OCI-LY1 (cell line): ENCODE measurements at regions not wholly inside any gene's neighbourhood (a gene's known extent, or its start where the extent isn't known, plus 50 kb on each side); places are given as distances from the start of the nearest gene placed in this dataset.

Experiments
- H2AFZ ChIP-seq: fragments of 200-600 bp; sonication (generic), shearing (Covaris generic); 2 replicates; pipeline ENCODE4 v1.6.0; 2014; ENCODE audit warnings: antibody characterized with exemption, mild to moderate bottlenecking, low read length
- H3F3A ChIP-seq: fragments of 200-600 bp; sonication (generic), shearing (Covaris generic); 2 replicates; pipeline ENCODE4 v1.6.0; 2014; ENCODE audit warnings: mild to moderate bottlenecking, antibody characterized with exemption, low read length, moderate library complexity; ENCODE audit not compliant: insufficient read depth
- H3K27ac ChIP-seq: fragments of 200-600 bp; sonication (generic); 2 replicates; pipeline ENCODE4 v1.5.1; 2014; ENCODE audit warnings: low read length, mixed run types, mild to moderate bottlenecking, low read depth; ENCODE audit not compliant: poor library complexity, severe bottlenecking
- H3K27me3 ChIP-seq: fragments of 200-600 bp; sonication (generic); 2 replicates; pipeline ENCODE4 v1.6.0; 2014; ENCODE audit warnings: antibody characterized with exemption, mild to moderate bottlenecking, low read length, moderate library complexity; ENCODE audit not compliant: insufficient read depth
- H3K36me3 ChIP-seq: fragments of 200-600 bp; sonication (generic); 2 replicates; pipeline ENCODE4 v1.6.1; 2014; ENCODE audit warnings: mild to moderate bottlenecking, antibody characterized with exemption, low read length, moderate library complexity, mixed read lengths; ENCODE audit not compliant: insufficient read depth
- H3K4me1 ChIP-seq: fragments of 200-600 bp; sonication (generic); 2 replicates; pipeline ENCODE4 v1.5.1; 2014; ENCODE audit warnings: mild to moderate bottlenecking, low read length, moderate library complexity; ENCODE audit not compliant: insufficient read depth, severe bottlenecking
- H3K4me2 ChIP-seq: fragments of 200-600 bp; sonication (generic), shearing (Covaris generic); 2 replicates; pipeline ENCODE4 v1.6.1; 2014; ENCODE audit warnings: low read length
- H3K4me3 ChIP-seq: fragments of 200-600 bp; sonication (generic); 2 replicates; pipeline ENCODE4 v1.5.1; 2014; ENCODE audit warnings: low read length, low read depth, mild to moderate bottlenecking, mixed read lengths; ENCODE audit not compliant: poor library complexity, severe bottlenecking
- H3K79me2 ChIP-seq: fragments of 200-600 bp; shearing (Covaris generic); 2 replicates; pipeline ENCODE4 v1.6.1; 2016; ENCODE audit warnings: mixed run types, low read length, mixed read lengths; ENCODE audit not compliant: insufficient read depth
- H3K9ac ChIP-seq: fragments of 200-600 bp; sonication (generic), shearing (Covaris generic); 2 replicates; pipeline ENCODE4 v1.6.1; 2014; ENCODE audit warnings: mild to moderate bottlenecking, low read length, mixed read lengths
- H3K9me2 ChIP-seq: fragments of 200-600 bp; sonication (generic), shearing (Covaris generic); 2 replicates; pipeline ENCODE4 v1.6.1; 2014; ENCODE audit warnings: low read depth, mild to moderate bottlenecking, low read length, mixed read lengths
- H3K9me3 ChIP-seq: fragments of 200-600 bp; shearing (Covaris generic); 2 replicates; pipeline ENCODE4 v1.6.1; 2014; ENCODE audit warnings: low read length, mixed read lengths
- H4K20me1 ChIP-seq: fragments of 200-600 bp; sonication (generic), shearing (Covaris generic); 2 replicates; pipeline ENCODE4 v1.6.0; 2016; ENCODE audit warnings: mild to moderate bottlenecking, low read length; ENCODE audit not compliant: insufficient read depth
- CTCF ChIP-seq: fragments of 200-600 bp; sonication (generic), shearing (Covaris generic); IDR thresholded peaks from 2 replicates; pipeline ENCODE4 v1.5.1; 2017; ENCODE audit warnings: mild to moderate bottlenecking, antibody characterized with exemption, low read length, moderate library complexity, mixed read lengths
- EZH2 ChIP-seq: fragments of 200-600 bp; sonication (generic), shearing (Covaris generic); IDR thresholded peaks from 2 replicates; pipeline ENCODE4 v1.8.0; 2017; ENCODE audit warnings: borderline replicate concordance, mixed run types, mild to moderate bottlenecking, antibody characterized with exemption, low read length, moderate library complexity, mixed read lengths

GRCh38 chr5:31059889-31060288 is 133.6 kb upstream of the CDH6 start:
- H3K9me2 ChIP-seq, result no peaks in the 10 kb centered on the region
- no peak overlapping the region for H3K27ac ChIP-seq
- H3K27me3 ChIP-seq, result no peaks in the 10 kb centered on the region
- no peak overlapping the region for H2AFZ ChIP-seq
- H3K9me3 ChIP-seq, result no peaks in the 10 kb centered on the region
- no peaks in the 10 kb centered on the region for H3F3A ChIP-seq
- H3K36me3 ChIP-seq, result no peaks in the 10 kb centered on the region
- no peak overlapping the region for H3K4me3 ChIP-seq
- H4K20me1 ChIP-seq, result no peaks in the 10 kb centered on the region
- no peaks in the 10 kb centered on the region for H3K79me2 ChIP-seq
- no peaks in the 10 kb centered on the region for H3K4me1 ChIP-seq
- no peak overlapping the region for H3K9ac ChIP-seq
- TF ChIP-seq CTCF (no peak), EZH2 (no peak)
- H3K4me2 ChIP-seq, result no peak overlapping the region

- H3K4me2 ChIP-seq, result no peak overlapping the region
- H3K27me3 ChIP-seq, result no peaks in the 10 kb centered on the region
- H3K9me2 ChIP-seq, result no peaks in the 10 kb centered on the region
- H3K27ac ChIP-seq, result no peak overlapping the region
- no peaks in the 10 kb centered on the region for H4K20me1 ChIP-seq
- TF ChIP-seq CTCF (no peak), EZH2 (no peak)
- H3K9me3 ChIP-seq, result no peaks in the 10 kb centered on the region
- no peaks in the 10 kb centered on the region for H3K36me3 ChIP-seq
- no peak overlapping the region for H3K9ac ChIP-seq
- H3K79me2 ChIP-seq, result no peaks in the 10 kb centered on the region
- H3F3A ChIP-seq, result no peaks in the 10 kb centered on the region
- H3K4me3 ChIP-seq, result no peak overlapping the region
- no peaks in the 10 kb centered on the region for H3K4me1 ChIP-seq
- H2AFZ ChIP-seq, result no peak overlapping the region
Measured at GRCh38 chr5:31054453-31054852, 139.0 kb upstream of the CDH6 start.

GRCh38 chr5:31052937-31053658 is 140.4 kb upstream of the CDH6 start:
- no peak overlapping the region for H3K4me3 ChIP-seq

More at GRCh38 chr5:31052937-31053658, 140.4 kb upstream of the CDH6 start:
- Histone ChIP-seq H3K9ac (no peak overlapping the region), H3K36me3 (no peaks in the 10 kb centered on the region), H3K79me2 (no peaks in the 10 kb centered on the region), H3K9me3 (no peaks in the 10 kb centered on the region), H3K4me1 (no peaks in the 10 kb centered on the region), H4K20me1 (no peaks in the 10 kb centered on the region), H2AFZ (no peak overlapping the region), H3K27me3 (no peaks in the 10 kb centered on the region), H3K9me2 (no peaks in the 10 kb centered on the region), H3F3A (no peaks in the 10 kb centered on the region), H3K27ac (no peak overlapping the region), H3K4me2 (no peak overlapping the region)
- no peak for TF ChIP-seq CTCF
- TF ChIP-seq EZH2, result no peak
